Retinal pigment epithelial cell (primary cell): ENCODE measurements at regions not wholly inside any gene's neighbourhood (a gene's known extent, or its start where the extent isn't known, plus 50 kb on each side); places are given as distances from the start of the nearest gene placed in this dataset.

Experiments
- DNase-seq: peaks from one replicate; pipeline ENCODE4 v3.0.0-alpha.2; 2010; ENCODE audit warnings: low read depth
- H3K4me3 ChIP-seq: 2 replicates; pipeline ENCODE4 v1.5.1; 2011; ENCODE audit warnings: mild to moderate bottlenecking, low read length, control low read depth, moderate library complexity
- TF ChIP-seq, protein P1 (sequence below): conservative IDR thresholded peaks from 2 replicates; pipeline ENCODE4 v1.5.1; 2011; ENCODE audit warnings: low read depth, low read length, control low read depth, inconsistent platforms

GRCh38 chr7:22066522-22066921 is 120.8 kb upstream of the CDCA7L start:
- no peak overlapping the region for H3K4me3 ChIP-seq
- TF ChIP-seq, protein P1, sequence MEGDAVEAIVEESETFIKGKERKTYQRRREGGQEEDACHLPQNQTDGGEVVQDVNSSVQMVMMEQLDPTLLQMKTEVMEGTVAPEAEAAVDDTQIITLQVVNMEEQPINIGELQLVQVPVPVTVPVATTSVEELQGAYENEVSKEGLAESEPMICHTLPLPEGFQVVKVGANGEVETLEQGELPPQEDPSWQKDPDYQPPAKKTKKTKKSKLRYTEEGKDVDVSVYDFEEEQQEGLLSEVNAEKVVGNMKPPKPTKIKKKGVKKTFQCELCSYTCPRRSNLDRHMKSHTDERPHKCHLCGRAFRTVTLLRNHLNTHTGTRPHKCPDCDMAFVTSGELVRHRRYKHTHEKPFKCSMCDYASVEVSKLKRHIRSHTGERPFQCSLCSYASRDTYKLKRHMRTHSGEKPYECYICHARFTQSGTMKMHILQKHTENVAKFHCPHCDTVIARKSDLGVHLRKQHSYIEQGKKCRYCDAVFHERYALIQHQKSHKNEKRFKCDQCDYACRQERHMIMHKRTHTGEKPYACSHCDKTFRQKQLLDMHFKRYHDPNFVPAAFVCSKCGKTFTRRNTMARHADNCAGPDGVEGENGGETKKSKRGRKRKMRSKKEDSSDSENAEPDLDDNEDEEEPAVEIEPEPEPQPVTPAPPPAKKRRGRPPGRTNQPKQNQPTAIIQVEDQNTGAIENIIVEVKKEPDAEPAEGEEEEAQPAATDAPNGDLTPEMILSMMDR: no peak
- DNase-seq: no peak

DNA sequence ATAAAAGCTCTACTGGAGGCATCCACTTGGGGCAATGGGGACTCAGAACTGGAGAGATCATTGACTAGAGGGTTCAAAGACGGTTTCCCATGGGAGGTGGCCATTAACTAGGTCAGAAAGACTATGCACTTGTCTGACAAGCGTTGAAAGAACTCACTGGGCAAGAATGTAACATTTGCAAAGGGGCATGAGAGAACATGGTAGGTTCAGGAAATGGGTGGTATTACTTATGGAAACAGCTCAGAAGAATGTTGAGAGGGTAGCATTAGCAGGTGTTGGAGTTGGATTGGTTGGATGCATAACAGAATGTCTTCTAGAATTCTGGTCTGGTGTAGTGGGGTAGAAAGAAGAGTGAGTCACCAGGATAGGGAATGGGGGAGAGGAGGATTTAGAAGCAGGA is 119.1 kb upstream of the CDCA7L start:
- TF ChIP-seq, protein P1: no peak
- DNase-seq: no peak
- no peak overlapping the region for H3K4me3 ChIP-seq

DNA sequence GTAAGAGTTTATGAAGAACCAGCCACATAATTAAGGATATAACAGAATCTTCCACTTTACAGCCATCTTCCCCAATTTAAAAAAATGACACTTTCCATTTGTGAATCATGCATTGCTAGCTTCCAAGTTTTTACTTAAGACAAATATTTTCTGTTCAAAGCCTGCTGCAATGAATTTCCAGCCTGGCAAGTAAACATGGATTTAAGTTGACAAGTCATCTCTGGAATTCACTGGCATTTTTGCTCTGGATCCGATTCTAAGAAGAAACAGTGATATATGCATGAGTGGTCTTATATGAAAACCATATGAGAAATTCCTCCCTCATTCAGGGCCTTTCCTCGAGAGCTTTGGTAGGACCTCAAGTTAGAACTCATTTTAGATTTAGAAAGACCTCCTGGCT is 116.1 kb upstream of the CDCA7L start:
- TF ChIP-seq, protein P1: no peak

DNA sequence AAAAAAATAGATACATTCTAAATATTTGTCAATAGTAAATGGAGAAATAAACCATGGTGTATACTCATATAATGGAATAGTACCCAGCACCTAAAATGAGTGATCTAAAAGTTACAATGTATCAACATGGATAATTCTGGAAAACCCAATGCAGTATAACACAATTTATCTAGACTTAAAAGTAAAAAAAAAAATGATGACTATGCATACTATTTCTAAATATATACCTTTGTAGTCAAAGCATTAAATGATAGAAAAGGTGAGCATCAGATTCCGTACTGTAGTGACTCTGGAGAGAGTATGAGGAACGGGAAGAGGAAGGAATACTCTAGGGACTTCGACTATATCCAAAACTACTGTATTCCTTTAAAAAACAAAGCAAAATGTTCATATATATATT is 115.2 kb upstream of the CDCA7L start:
- DNase-seq: no peak
- H3K4me3 ChIP-seq: no peak overlapping the region
- TF ChIP-seq, protein P1: no peak

More for the DNA sequence above, 116.1 kb upstream of the CDCA7L start:
- H3K4me3 ChIP-seq: no peak overlapping the region
- peak; percentile 56 for DNase-seq

- H3K4me3 ChIP-seq: no peak overlapping the region
- no peak for DNase-seq
- TF ChIP-seq, protein P1: no peak
These were observed 114.5 kb upstream of the CDCA7L start for GRCh38 chr7:22060197-22060596.

DNA sequence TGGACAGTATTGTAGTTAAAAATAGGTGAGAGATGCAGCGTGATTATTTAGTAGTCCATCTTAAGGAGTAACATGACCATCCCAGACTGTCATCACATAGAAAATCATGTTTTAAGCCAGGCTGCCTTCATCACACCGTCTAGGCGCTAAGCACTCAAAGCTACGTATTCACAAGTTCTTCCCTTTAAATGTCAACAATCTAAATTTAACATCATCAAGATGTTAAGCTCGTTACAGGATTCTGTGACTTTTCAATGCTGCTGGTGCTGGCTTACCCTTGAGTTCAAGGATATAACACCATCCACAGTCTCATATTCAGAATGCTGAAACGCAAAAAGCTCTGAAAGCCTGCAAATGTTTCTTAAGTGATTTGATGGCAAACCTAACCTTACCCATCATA is 109.5 kb upstream of the CDCA7L start:
- no peak for DNase-seq
- TF ChIP-seq, protein P1: no peak
- no peak overlapping the region for H3K4me3 ChIP-seq

- TF ChIP-seq, protein P1: no peak
- no peak for DNase-seq
- H3K4me3 ChIP-seq: no peak overlapping the region
These were observed 107.1 kb upstream of the CDCA7L start for GRCh38 chr7:22052674-22053365.
